GM12892 (cell line): ENCODE measurements at regions not wholly inside any gene's neighbourhood (a gene's known extent, or its start where the extent isn't known, plus 50 kb on each side); places are given as distances from the start of the nearest gene placed in this dataset.

Experiments
- POLR2A ChIP-seq: IDR thresholded peaks from 2 replicates; pipeline ENCODE4 v1.6.1; 2011; ENCODE audit warnings: low read depth, low read length, control low read depth
- POLR2AphosphoS5 ChIP-seq: IDR thresholded peaks from 2 replicates; pipeline ENCODE4 v1.6.1; 2011; ENCODE audit warnings: low read depth, low read length, control low read depth
- TAF1 ChIP-seq: IDR thresholded peaks from 2 replicates; pipeline ENCODE4 v1.6.1; 2011; ENCODE audit warnings: low read depth, mild to moderate bottlenecking, control low read depth, low read length, borderline replicate concordance

- TF ChIP-seq POLR2A (no peak), POLR2AphosphoS5 (no peak), TAF1 (no peak)
These were observed 452.1 kb upstream of the NEGR1 start for GRCh38 chr1:72734415-72734814.
